Mucosa of rectum (tissue), 2 donors: ENCODE measurements at regions not wholly inside any gene's neighbourhood (a gene's known extent, or its start where the extent isn't known, plus 50 kb on each side); places are given as distances from the start of the nearest gene placed in this dataset.

Experiments
- H3K27ac ChIP-seq, 2 donors: one replicate each; pipeline ENCODE4 v1.7.0; 2013; ENCODE audit warnings: inconsistent platforms in 2 of 2, low read depth in 2 of 2, low read length in 2 of 2
- H3K27me3 ChIP-seq, 2 donors: one replicate each; pipeline ENCODE4 v1.7.0; 2013; ENCODE audit warnings: low read length in 2 of 2; ENCODE audit not compliant: control insufficient read depth in 2 of 2, insufficient read depth in 2 of 2
- H3K36me3 ChIP-seq, 2 donors: one replicate each; pipeline ENCODE4 v1.7.0; 2013; ENCODE audit warnings: low read length in 2 of 2; ENCODE audit not compliant: control insufficient read depth in 2 of 2, insufficient read depth in 2 of 2
- H3K4me1 ChIP-seq, 2 donors: one replicate each; pipeline ENCODE4 v1.7.0; 2013; ENCODE audit warnings: low read length in 2 of 2, mild to moderate bottlenecking in 1 of 2; ENCODE audit not compliant: control insufficient read depth in 2 of 2, insufficient read depth in 2 of 2
- H3K4me3 ChIP-seq, 2 donors: one replicate each; pipeline ENCODE4 v1.7.0; 2013; ENCODE audit warnings: low read length in 2 of 2
- H3K9ac ChIP-seq, 2 donors: one replicate each; pipeline ENCODE4 v1.7.0; 2013; ENCODE audit warnings: low read length in 2 of 2, low read depth in 1 of 2, mild to moderate bottlenecking in 1 of 2
- H3K9me3 ChIP-seq, 2 donors: one replicate each; pipeline ENCODE4 v1.7.0; 2013; ENCODE audit warnings: low read length in 2 of 2; ENCODE audit not compliant: control insufficient read depth in 2 of 2
- donor health status: healthy.
- donor health status: Normal muscosa, but diverticular disease.

- no peaks in the 10 kb centered on the region for H3K36me3 ChIP-seq
- no peaks in the 10 kb centered on the region for H3K4me1 ChIP-seq
- H3K27ac ChIP-seq: no peak overlapping the region
- no peaks in the 10 kb centered on the region for H3K9me3 ChIP-seq
- H3K9ac ChIP-seq: no peak overlapping the region
- H3K4me3 ChIP-seq: no peak overlapping the region
- H3K27me3 ChIP-seq: no peaks in the 10 kb centered on the region
Observed at GRCh38 chr2:160977376-160977775, 182.9 kb upstream of the TANK start.

GRCh38 chr2:160977854-160978253 lies 182.4 kb upstream of the TANK start:
- no peaks in the 10 kb centered on the region for H3K27me3 ChIP-seq

GRCh38 chr2:160984426-160985077 lies 175.7 kb upstream of the TANK start:
- Histone ChIP-seq H3K27me3 (no peaks in the 10 kb centered on the region), H3K9me3 (no peaks in the 10 kb centered on the region), H3K4me1 (no peaks in the 10 kb centered on the region), H3K9ac (no peak overlapping the region), H3K36me3 (no peaks in the 10 kb centered on the region), H3K27ac (no peak overlapping the region), H3K4me3 (no peak overlapping the region)

More at GRCh38 chr2:160977854-160978253, 182.4 kb upstream of the TANK start:
- no peak overlapping the region for H3K27ac ChIP-seq
- no peaks in the 10 kb centered on the region for H3K4me1 ChIP-seq
- no peak overlapping the region for H3K9ac ChIP-seq
- H3K9me3 ChIP-seq: no peaks in the 10 kb centered on the region
- no peak overlapping the region for H3K4me3 ChIP-seq
- H3K36me3 ChIP-seq: no peaks in the 10 kb centered on the region

- H3K9ac ChIP-seq: no peak overlapping the region
- no peak overlapping the region for H3K27ac ChIP-seq
- no peak overlapping the region for H3K4me3 ChIP-seq
- H3K4me1 ChIP-seq: no peaks in the 10 kb centered on the region
- no peaks in the 10 kb centered on the region for H3K36me3 ChIP-seq
- no peaks in the 10 kb centered on the region for H3K9me3 ChIP-seq
- no peaks in the 10 kb centered on the region for H3K27me3 ChIP-seq
Observed at GRCh38 chr2:160989778-160990177, 170.4 kb upstream of the TANK start.

- H3K9me3 ChIP-seq: no peaks in the 10 kb centered on the region
Observed at GRCh38 chr2:160993654-160994061, 166.6 kb upstream of the TANK start.

GRCh38 chr2:160994141-160995002 lies 165.9 kb upstream of the TANK start:
- H3K27me3 ChIP-seq: no peaks in the 10 kb centered on the region
- no peak overlapping the region for H3K27ac ChIP-seq
- H3K9me3 ChIP-seq: no peaks in the 10 kb centered on the region
- no peaks in the 10 kb centered on the region for H3K36me3 ChIP-seq
- no peak overlapping the region for H3K4me3 ChIP-seq
- H3K4me1 ChIP-seq: no peaks in the 10 kb centered on the region
- H3K9ac ChIP-seq: no peak overlapping the region

More at GRCh38 chr2:160993654-160994061, 166.6 kb upstream of the TANK start:
- H3K27me3 ChIP-seq: no peaks in the 10 kb centered on the region
- H3K27ac ChIP-seq: no peak overlapping the region
- no peaks in the 10 kb centered on the region for H3K4me1 ChIP-seq
- no peak overlapping the region for H3K4me3 ChIP-seq
- H3K36me3 ChIP-seq: no peaks in the 10 kb centered on the region
- H3K9ac ChIP-seq: no peak overlapping the region

- no peak overlapping the region for H3K9ac ChIP-seq
- H3K4me1 ChIP-seq: no peaks in the 10 kb centered on the region
- no peaks in the 10 kb centered on the region for H3K36me3 ChIP-seq
- H3K4me3 ChIP-seq: no peak overlapping the region
- no peaks in the 10 kb centered on the region for H3K27me3 ChIP-seq
- H3K27ac ChIP-seq: no peak overlapping the region
- H3K9me3 ChIP-seq: no peaks in the 10 kb centered on the region
Observed at GRCh38 chr2:160996584-160996983, 163.6 kb upstream of the TANK start.

GRCh38 chr2:161004379-161004778 lies 155.8 kb upstream of the TANK start:
- H3K4me3 ChIP-seq: no peak overlapping the region
- no peak overlapping the region for H3K27ac ChIP-seq
- no peaks in the 10 kb centered on the region for H3K36me3 ChIP-seq
- no peaks in the 10 kb centered on the region for H3K4me1 ChIP-seq
- no peaks in the 10 kb centered on the region for H3K9me3 ChIP-seq
- H3K9ac ChIP-seq: no peak overlapping the region
- no peaks in the 10 kb centered on the region for H3K27me3 ChIP-seq

- H3K4me3 ChIP-seq: no peak overlapping the region
- no peaks in the 10 kb centered on the region for H3K9me3 ChIP-seq
- no peaks in the 10 kb centered on the region for H3K27me3 ChIP-seq
- no peak overlapping the region for H3K9ac ChIP-seq
- H3K4me1 ChIP-seq: no peaks in the 10 kb centered on the region
- no peak overlapping the region for H3K27ac ChIP-seq
- no peaks in the 10 kb centered on the region for H3K36me3 ChIP-seq
Observed at GRCh38 chr2:161005170-161005569, 155.1 kb upstream of the TANK start.

- Histone ChIP-seq H3K27ac (no peak overlapping the region), H3K27me3 (no peaks in the 10 kb centered on the region), H3K9ac (no peak overlapping the region), H3K4me3 (no peak overlapping the region), H3K36me3 (no peaks in the 10 kb centered on the region), H3K9me3 (no peaks in the 10 kb centered on the region), H3K4me1 (no peaks in the 10 kb centered on the region)
Observed at GRCh38 chr2:161008311-161008710, 151.9 kb upstream of the TANK start.
